ENCODE measurements at regions not wholly inside any gene's neighbourhood (a gene's known extent, or its start where the extent isn't known, plus 50 kb on each side); places are given as distances from the start of the nearest gene placed in this dataset.

DNA sequence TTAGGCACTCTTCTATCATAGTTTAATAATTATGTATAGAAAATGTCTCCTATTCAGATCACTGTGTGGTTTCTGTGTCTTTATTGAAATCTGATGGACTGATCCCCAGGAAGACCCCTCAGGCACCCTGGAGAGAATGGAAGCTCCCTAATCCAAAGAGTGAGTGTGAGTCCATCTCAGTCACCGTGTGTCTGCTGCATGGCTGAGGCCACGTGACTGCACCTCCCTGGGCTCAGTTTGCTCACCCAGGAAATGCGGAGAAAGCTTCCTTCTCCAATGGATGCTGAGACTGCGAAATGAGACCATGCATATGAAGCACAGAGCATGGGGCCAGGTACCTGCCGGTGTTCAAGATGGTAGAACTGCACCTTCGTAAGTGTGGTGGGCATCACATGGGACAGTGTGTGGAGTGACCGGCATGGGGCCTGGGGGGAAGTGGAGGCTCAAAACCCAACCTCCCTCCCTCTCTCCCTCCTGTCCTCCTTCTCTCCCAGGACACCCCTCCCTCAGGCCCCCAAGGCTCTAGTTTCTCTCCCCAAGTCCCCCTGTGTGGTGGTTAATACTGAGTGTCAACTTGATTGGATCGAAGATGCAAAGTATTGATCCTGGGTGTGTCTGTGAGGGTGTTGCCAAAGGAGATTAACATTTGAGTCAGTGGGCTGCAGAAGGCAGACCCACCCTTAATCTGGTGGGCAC, 557.5 kb downstream of the PTPRU start:
- no peak overlapping the region for H3K27ac Mint-ChIP-seq
- H2AFZ ChIP-seq (replicated peaks): no peak overlapping the region
- no peak for TF ChIP-seq EZH2 (IDR thresholded peaks at IDR 0.05)

DNA sequence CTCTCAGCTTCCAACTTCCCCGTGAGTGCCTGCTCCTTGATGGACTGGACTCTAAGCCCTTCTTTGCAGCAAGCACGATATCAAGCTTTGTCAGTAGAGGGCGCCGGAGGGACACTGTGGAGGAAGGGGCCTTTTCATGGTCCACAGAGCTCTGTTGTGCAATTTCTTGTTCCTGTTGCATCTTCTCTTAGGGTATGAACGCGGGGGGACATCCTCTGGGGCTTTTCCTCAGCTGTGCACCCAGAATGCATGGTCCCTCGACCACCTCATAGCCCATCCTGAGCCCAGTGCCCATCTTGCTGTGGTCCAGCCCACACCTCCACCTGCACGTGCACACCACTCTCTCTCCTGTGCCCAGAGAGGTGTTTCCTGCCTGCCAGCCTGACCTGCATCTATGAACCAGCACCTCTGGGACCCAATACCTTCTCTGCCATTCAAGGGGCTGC, 556.8 kb downstream of the PTPRU start:
- peak overlapping the region; percentile 46 for H2AFZ ChIP-seq (replicated peaks)
- no peak overlapping the region for H3K27ac ChIP-seq
- Mint-ChIP-seq H3K9me3 (peaks cover 13% of the 10 kb centered on the region), H3K27me3 (ENCODE audit: insufficient read depth, low read depth) (peaks cover 6% of the 10 kb centered on the region), H3K27ac (no peak overlapping the region), H3K4me3 (no peak overlapping the region), H3K36me3 (no peaks in the 10 kb centered on the region), H3K4me1 (no peaks in the 10 kb centered on the region)
- no peak overlapping the region for H3K9ac ChIP-seq
- no peak overlapping the region for H3K4me3 ChIP-seq
- peak; percentile 91 for DNase-seq (ENCODE audit: low spot score)
- no peaks in the 10 kb centered on the region for H4K20me1 ChIP-seq (ENCODE audit: low read depth)
- no peaks in the 10 kb centered on the region for H3K4me1 ChIP-seq
- no peaks in the 10 kb centered on the region for H3K36me3 ChIP-seq
- H3K79me2 ChIP-seq (ENCODE audit: low read depth): no peaks in the 10 kb centered on the region
- TF ChIP-seq EZH2phosphoT487 (IDR thresholded peaks at IDR 0.05): no peak
- no peak for TF ChIP-seq EZH2 (IDR thresholded peaks at IDR 0.05)
- peak; percentile 89 for TF ChIP-seq CTCF (IDR thresholded peaks at IDR 0.05)
- H3F3A ChIP-seq (ENCODE audit: low read depth): no peaks in the 10 kb centered on the region
- H3K27me3 ChIP-seq: no peaks in the 10 kb centered on the region
- no peaks in the 10 kb centered on the region for H3K9me3 ChIP-seq (ENCODE audit: low read depth)
- no peak overlapping the region for H3K4me2 ChIP-seq

More for the DNA sequence above, 557.5 kb downstream of the PTPRU start:
- Histone ChIP-seq H3K27ac (no peak overlapping the region), H3F3A (ENCODE audit: low read depth) (no peaks in the 10 kb centered on the region), H4K20me1 (ENCODE audit: low read depth) (no peaks in the 10 kb centered on the region), H3K9me3 (ENCODE audit: low read depth) (no peaks in the 10 kb centered on the region), H3K36me3 (no peaks in the 10 kb centered on the region), H3K27me3 (no peaks in the 10 kb centered on the region), H3K4me3 (no peak overlapping the region), H3K4me1 (no peaks in the 10 kb centered on the region), H3K9ac (no peak overlapping the region), H3K79me2 (ENCODE audit: low read depth) (no peaks in the 10 kb centered on the region), H3K4me2 (no peak overlapping the region)
- Mint-ChIP-seq H3K4me1 (no peaks in the 10 kb centered on the region), H3K4me3 (no peak overlapping the region), H3K36me3 (no peaks in the 10 kb centered on the region), H3K27me3 (ENCODE audit: insufficient read depth, low read depth) (peaks cover 5% of the 10 kb centered on the region), H3K9me3 (peaks cover 13% of the 10 kb centered on the region)
- no peak for DNase-seq (ENCODE audit: low spot score)

- Mint-ChIP-seq H3K36me3 (no peaks in the 10 kb centered on the region), H3K27me3 (ENCODE audit: insufficient read depth, low read depth) (peaks cover 19% of the 10 kb centered on the region), H3K4me1 (no peaks in the 10 kb centered on the region), H3K27ac (no peak overlapping the region), H3K4me3 (no peak overlapping the region), H3K9me3 (peaks cover 4% of the 10 kb centered on the region)
- no peaks in the 10 kb centered on the region for H3F3A ChIP-seq (ENCODE audit: low read depth)
- H3K79me2 ChIP-seq (ENCODE audit: low read depth): no peaks in the 10 kb centered on the region
- no peaks in the 10 kb centered on the region for H3K9me3 ChIP-seq (ENCODE audit: low read depth)
- H3K36me3 ChIP-seq: no peaks in the 10 kb centered on the region
- no peak for DNase-seq (ENCODE audit: low spot score)
- TF ChIP-seq EZH2 (IDR thresholded peaks at IDR 0.05): no peak
- TF ChIP-seq CTCF (IDR thresholded peaks at IDR 0.05): no peak
- no peak for TF ChIP-seq EZH2phosphoT487 (IDR thresholded peaks at IDR 0.05)
- H3K4me1 ChIP-seq: no peaks in the 10 kb centered on the region
- H3K27me3 ChIP-seq: no peaks in the 10 kb centered on the region
- no peak overlapping the region for H3K27ac ChIP-seq
- H2AFZ ChIP-seq (replicated peaks): no peak overlapping the region
- H3K4me2 ChIP-seq: no peak overlapping the region
- no peaks in the 10 kb centered on the region for H4K20me1 ChIP-seq (ENCODE audit: low read depth)
- no peak overlapping the region for H3K9ac ChIP-seq
- no peak overlapping the region for H3K4me3 ChIP-seq
These were observed 553.6 kb downstream of the PTPRU start for GRCh38 chr1:29789910-29790247.

GRCh38 chr1:29789221-29789909, 553.0 kb downstream of the PTPRU start:
- Histone ChIP-seq H4K20me1 (ENCODE audit: low read depth) (no peaks in the 10 kb centered on the region), H2AFZ (replicated peaks) (no peak overlapping the region), H3F3A (ENCODE audit: low read depth) (no peaks in the 10 kb centered on the region), H3K4me3 (no peak overlapping the region), H3K4me2 (no peak overlapping the region), H3K9me3 (ENCODE audit: low read depth) (no peaks in the 10 kb centered on the region), H3K27ac (no peak overlapping the region), H3K9ac (no peak overlapping the region), H3K4me1 (no peaks in the 10 kb centered on the region), H3K27me3 (no peaks in the 10 kb centered on the region), H3K79me2 (ENCODE audit: low read depth) (no peaks in the 10 kb centered on the region), H3K36me3 (no peaks in the 10 kb centered on the region)
- no peak overlapping the region for H3K4me3 Mint-ChIP-seq
- TF ChIP-seq EZH2phosphoT487 (IDR thresholded peaks at IDR 0.05) (no peak), CTCF (IDR thresholded peaks at IDR 0.05) (no peak), EZH2 (IDR thresholded peaks at IDR 0.05) (no peak)
- no peaks in the 10 kb centered on the region for H3K9me3 Mint-ChIP-seq
- H3K36me3 Mint-ChIP-seq: no peaks in the 10 kb centered on the region
- no peak overlapping the region for H3K27ac Mint-ChIP-seq
- no peaks in the 10 kb centered on the region for H3K4me1 Mint-ChIP-seq
- H3K27me3 Mint-ChIP-seq (ENCODE audit: insufficient read depth, low read depth): peaks cover 19% of the 10 kb centered on the region
- no peak for DNase-seq (ENCODE audit: low spot score)

All from neural progenitor cell (in vitro differentiated cells).